NB4 (cell line): ENCODE measurements at regions not wholly inside any gene's neighbourhood (a gene's known extent, or its start where the extent isn't known, plus 50 kb on each side); places are given as distances from the start of the nearest gene placed in this dataset.
"Not testable (repeated sequence)": the region's sequence is repeated elsewhere in the genome, so short reads cannot be mapped to it uniquely, and the experiment has no call there.

ENCODE experiments used
- DNase-seq: peaks from one replicate; pipeline ENCODE4 v3.0.0; 2010; ENCODE audit warnings: low read depth
- H3K4me3 ChIP-seq: one replicate; pipeline ENCODE4 v1.5.1; 2011; ENCODE audit warnings: mild to moderate bottlenecking, low read depth, low read length, moderate library complexity
- MYC ChIP-seq: IDR thresholded peaks from 2 replicates; pipeline ENCODE4 v1.6.1; 2011; ENCODE audit warnings: low read depth, low read length
- POLR2A ChIP-seq: IDR thresholded peaks from 2 replicates; pipeline ENCODE4 v1.6.1; 2011; ENCODE audit warnings: mild to moderate bottlenecking; ENCODE audit not compliant: insufficient read length; ENCODE audit errors: extremely low read depth
- TF ChIP-seq, protein P1 (sequence below): IDR thresholded peaks from one replicate; pipeline ENCODE4 v1.5.1; 2012; ENCODE audit warnings: low read depth, low read length
- TF ChIP-seq, protein P2 (sequence below): IDR thresholded peaks from 2 replicates; pipeline ENCODE4 v1.6.1; 2011; ENCODE audit warnings: low read depth, low read length

DNA sequence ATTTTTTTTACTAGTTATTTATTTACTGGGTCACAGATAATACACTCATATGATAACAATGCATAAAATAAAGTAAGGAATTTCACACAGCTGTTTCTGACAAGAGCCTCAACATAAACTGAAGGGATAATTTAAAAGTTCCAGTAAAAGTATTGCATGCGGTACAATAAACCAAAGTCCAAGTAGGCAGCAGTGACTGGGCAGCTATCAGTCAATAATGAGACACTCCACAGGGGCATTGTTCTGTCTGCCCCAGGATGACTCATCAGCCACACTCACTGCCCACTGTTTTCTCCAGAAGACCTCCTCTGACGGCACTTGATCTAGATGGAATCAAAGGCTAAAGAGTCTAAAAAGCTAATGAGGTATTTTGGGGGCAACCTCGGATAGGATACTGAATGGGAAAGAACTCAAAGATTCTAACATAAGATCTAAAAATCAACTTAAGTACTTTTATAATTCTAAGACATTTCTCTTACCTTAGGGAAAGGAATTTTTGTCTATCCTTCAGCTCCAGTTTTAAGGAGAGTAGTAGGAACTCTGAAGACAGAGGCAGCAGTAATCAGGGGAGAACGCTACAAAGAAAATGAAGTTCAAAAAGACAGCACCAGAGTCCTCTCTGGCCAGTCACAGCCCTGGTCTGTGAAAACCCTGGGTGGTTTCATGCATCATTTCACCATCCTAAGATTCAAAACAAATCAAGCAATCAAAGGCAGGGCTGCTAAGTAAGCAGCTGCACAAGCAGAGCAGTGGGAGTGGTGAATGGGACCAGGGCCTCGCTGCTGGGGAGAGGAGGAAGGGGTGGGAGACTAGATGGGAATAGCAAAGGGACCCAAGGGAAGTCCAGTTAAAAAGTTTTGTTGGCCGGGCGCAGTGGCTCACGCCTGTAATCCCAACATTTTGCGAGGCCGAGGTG is 175.1 kb downstream of the AVL9 start:
- H3K4me3 ChIP-seq = no peak overlapping the region
- TF ChIP-seq, protein P1, sequence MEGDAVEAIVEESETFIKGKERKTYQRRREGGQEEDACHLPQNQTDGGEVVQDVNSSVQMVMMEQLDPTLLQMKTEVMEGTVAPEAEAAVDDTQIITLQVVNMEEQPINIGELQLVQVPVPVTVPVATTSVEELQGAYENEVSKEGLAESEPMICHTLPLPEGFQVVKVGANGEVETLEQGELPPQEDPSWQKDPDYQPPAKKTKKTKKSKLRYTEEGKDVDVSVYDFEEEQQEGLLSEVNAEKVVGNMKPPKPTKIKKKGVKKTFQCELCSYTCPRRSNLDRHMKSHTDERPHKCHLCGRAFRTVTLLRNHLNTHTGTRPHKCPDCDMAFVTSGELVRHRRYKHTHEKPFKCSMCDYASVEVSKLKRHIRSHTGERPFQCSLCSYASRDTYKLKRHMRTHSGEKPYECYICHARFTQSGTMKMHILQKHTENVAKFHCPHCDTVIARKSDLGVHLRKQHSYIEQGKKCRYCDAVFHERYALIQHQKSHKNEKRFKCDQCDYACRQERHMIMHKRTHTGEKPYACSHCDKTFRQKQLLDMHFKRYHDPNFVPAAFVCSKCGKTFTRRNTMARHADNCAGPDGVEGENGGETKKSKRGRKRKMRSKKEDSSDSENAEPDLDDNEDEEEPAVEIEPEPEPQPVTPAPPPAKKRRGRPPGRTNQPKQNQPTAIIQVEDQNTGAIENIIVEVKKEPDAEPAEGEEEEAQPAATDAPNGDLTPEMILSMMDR = no peak
- TF ChIP-seq, protein P2, sequence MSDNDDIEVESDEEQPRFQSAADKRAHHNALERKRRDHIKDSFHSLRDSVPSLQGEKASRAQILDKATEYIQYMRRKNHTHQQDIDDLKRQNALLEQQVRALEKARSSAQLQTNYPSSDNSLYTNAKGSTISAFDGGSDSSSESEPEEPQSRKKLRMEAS = no peak
- TF ChIP-seq POLR2A = no peak
- no peak for TF ChIP-seq MYC

DNA sequence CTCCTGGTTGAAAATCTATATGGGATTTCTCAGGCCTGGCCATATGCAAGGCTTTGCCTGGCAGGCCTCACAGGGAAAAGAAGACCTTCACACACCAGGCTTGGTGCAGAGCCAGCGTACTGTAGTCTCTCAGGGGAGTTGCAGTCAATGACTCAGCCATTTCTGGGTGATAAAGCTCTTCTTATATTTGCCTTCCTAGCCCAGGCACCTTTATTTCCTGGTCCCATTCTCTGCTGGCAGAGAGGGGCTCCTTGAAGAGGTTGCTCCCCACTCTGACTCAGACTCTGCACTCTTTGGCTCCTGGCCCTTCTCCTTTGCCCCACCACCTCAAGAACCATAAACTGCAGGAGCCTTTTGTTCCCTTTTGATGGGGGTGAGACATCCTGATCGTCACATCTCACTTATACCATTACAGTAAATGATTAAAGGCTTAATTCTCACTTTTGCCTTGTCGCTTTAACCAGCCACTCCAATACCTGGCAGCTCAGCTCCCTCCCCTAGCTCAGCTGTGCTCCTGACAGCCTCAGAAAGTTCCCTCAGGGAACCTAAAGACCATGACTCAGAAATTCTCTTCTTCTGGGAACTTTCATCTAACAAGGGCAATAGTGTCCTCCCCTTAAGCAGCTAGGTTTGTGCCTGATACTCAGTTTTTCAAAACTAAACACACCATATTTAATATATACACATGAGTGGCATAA is 174.0 kb downstream of the AVL9 start:
- not testable (repeated sequence) for H3K4me3 ChIP-seq
- DNase-seq = peak; percentile 93
- TF ChIP-seq, protein P2 = 0 out of 2 replicates have a peak, but pooled peaks have one; percentile 13

More for the DNA sequence above, 175.1 kb downstream of the AVL9 start:
- DNase-seq = peak; percentile 87

DNA sequence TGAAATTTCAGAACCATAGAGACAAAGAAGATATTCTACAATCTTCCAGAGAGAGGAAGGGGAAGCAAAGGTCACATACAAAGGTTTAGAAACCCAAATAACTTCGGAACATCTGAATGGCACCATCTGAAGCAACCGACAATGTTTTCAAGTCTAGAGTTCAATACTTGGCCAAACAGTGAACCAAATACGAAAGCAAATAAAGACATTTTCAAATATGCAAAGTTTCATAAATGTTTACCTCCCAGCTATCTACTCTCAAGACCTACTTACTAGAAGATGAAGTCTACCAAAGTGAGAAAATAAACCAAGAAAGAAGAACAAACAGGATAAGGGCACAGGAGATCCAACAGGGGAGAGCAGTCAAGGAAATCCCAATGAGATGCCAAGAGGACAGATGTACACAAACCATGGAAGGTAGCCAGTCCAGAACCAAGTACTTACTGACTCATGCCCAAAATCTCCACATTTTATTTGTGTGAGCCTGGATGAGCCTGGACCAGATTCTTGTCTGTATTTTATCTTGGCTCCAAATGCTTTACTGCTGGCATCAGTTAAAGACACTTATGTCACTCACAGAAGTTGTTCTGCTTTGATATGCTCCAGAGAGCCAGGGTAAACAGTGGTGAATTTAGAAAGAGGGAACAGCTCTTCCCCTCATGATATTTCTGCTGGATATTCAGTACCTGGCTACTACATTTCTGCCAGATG is 173.3 kb downstream of the AVL9 start:
- DNase-seq = peak; percentile 25
- not testable (repeated sequence) for H3K4me3 ChIP-seq

DNA sequence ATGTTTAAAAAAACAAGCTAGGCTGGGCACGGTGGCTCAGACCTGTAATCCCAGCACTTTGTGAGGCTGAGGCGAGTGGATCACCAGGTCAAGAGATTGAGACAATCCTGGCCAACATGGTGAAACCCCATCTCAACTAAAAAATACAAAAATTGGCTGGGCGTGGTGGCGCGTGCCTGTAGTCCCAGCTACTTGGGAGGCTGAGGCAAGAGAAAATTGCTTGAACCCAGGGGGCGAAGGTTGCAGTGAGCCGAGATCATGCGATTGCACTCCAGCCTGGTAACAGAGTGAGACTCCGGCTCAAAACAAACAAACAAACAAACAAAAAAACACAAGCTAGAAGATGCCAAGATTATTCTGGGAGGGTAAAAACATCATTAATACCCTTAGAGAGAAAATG is 172.3 kb downstream of the AVL9 start:
- DNase-seq = not testable (repeated sequence)

DNA sequence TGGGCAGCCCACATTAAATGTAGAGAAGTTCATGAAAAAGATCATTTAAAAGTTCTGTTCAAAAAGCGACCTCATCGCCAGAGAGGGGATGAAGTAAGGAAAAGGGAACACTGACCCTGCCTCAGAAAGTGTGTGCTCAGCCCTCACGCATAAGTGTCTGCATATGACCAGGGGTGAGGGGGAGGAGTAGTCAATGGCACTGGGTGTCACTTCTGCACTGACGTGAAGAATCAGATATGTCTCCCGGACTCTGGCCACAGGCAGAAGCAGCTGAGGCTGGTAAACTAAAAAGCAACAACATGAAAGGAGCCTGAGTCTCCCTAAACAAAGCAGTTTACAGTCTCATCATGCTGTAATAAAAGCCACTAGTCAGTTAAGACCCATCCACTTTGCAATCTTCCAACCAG is 168.5 kb downstream of the AVL9 start:
- H3K4me3 ChIP-seq = not testable (repeated sequence)
- peak; percentile 58 for DNase-seq

More for the DNA sequence above, 172.3 kb downstream of the AVL9 start:
- not testable (repeated sequence) for H3K4me3 ChIP-seq

DNA sequence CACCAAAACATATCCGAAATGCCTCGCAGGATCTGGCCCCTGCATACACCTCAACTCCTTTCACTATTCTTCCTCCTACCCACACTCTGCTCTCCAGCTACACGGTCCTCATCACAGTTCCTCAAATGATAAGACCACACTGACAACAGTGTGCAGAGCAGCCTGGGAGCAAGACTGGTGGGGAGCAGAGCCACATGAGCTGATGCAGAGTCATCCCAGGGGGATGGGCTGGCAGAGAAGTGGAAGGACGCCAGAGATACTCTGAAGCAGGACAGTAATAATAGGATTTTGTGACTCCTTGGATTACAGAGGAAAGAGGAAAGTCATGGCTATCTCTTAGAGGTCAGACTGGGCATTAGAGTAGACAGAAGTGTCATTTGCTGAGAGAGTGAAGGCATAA is 167.2 kb downstream of the AVL9 start:
- DNase-seq = peak; percentile 85
- not testable (repeated sequence) for H3K4me3 ChIP-seq

DNA sequence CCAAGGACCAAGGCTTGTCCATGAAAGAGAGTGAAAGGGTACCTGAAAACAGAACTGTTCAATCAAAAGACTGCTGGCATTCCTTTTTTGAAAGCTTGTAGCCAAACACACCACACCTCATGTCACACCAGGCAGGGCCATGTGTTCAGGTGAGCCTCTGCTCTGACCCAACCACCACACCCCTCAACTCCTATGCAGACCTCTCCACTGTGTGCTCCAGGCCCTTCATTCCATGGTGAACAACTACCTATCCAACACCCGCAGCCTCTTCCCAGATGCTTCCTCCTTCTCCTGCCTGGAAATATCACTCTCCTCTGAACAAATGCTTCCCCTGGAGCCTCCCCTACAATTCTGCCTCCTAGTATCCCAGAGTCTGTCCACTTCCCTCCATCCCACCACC is 166.6 kb downstream of the AVL9 start:
- no peak overlapping the region for H3K4me3 ChIP-seq
- TF ChIP-seq POLR2A (no peak), MYC (no peak)
- TF ChIP-seq, protein P1 = no peak
- TF ChIP-seq, protein P2 = no peak
- no peak for DNase-seq

DNA sequence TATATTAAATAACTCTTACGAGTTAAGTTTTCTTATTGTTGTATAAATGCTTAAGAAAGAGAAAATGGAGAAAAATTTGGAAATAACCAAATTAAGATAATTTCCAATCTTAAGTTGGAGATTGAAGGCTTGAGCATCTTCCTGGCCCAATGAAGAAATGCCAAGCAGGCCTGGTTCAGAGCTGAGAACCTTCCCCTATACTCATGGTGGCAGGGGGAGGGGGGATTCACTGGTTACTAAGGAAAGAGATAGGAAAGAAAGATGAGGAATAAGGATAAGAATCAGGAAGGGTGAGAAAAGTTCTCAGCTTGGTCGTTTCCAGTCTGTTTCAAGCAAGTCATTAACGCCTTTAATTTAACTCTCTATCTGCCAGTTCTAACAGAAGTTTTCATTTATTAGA is 166.2 kb downstream of the AVL9 start:
- H3K4me3 ChIP-seq = no peak overlapping the region
- TF ChIP-seq, protein P2 = no peak
- TF ChIP-seq MYC (no peak), POLR2A (no peak)
- TF ChIP-seq, protein P1 = no peak
- no peak for DNase-seq
